IMR-90 (cell line): ENCODE measurements at regions not wholly inside any gene's neighbourhood (a gene's known extent, or its start where the extent isn't known, plus 50 kb on each side); places are given as distances from the start of the nearest gene placed in this dataset.

Source experiments
- ATAC-seq: fragments of 200-7000 bp; cut with Tn5 transposase; 2 replicates; pipeline ENCODE4 v1.9.1; 2020; ENCODE audit warnings: low read depth, mild to moderate bottlenecking, moderate library complexity
- BruUV-seq: library from RNA; stranded (reverse); fragments of 400-500 nt; replicated peaks from 2 replicates; lab custom pipeline; 2021; lab: Mats Ljungman, UMichigan
- CTCF ChIA-PET: fragments of 300-600 bp; formaldehyde crosslinking; extraction: SDS; loops from one replicate; lab custom pipeline; 2021; ENCODE audit warnings: antibody characterized with exemption; lab: Yijun Ruan, JAX
- POLR2A ChIA-PET: fragments of 300-600 bp; sonication (Branson Sonifier 250); formaldehyde crosslinking; loops from one replicate; lab custom pipeline; 2022; ENCODE audit warnings: antibody characterized with exemption; ENCODE audit not compliant: unreplicated experiment; lab: Charles Lee
- DNase-seq: peaks from one replicate; pipeline ENCODE4 v3.0.0; 2013
- H2AFZ ChIP-seq: replicated peaks from 2 replicates; pipeline ENCODE3; 2013; ENCODE audit warnings: low read length, mild to moderate bottlenecking; ENCODE audit not compliant: poor library complexity
- H2AK5ac ChIP-seq: 2 replicates; pipeline ENCODE4 v1.6.1; 2013; ENCODE audit warnings: low read depth, low read length, inconsistent platforms
- H2AK9ac ChIP-seq: replicated peaks from 2 replicates; pipeline ENCODE3; 2013; ENCODE audit warnings: mild to moderate bottlenecking, low read depth, low read length, moderate library complexity; ENCODE audit not compliant: poor library complexity
- H2BK120ac ChIP-seq: 2 replicates; pipeline ENCODE4 v1.6.1; 2013; ENCODE audit warnings: low read depth, low read length, inconsistent platforms
- H2BK15ac ChIP-seq: 3 replicates; pipeline ENCODE4 v1.6.1; 2013; ENCODE audit warnings: low read depth, low read length, inconsistent platforms
- H2BK20ac ChIP-seq: 2 replicates; pipeline ENCODE4 v1.6.1; 2013; ENCODE audit warnings: low read depth, mild to moderate bottlenecking, inconsistent platforms, low read length, moderate library complexity
- H2BK5ac ChIP-seq: 2 replicates; pipeline ENCODE4 v1.6.1; 2013; ENCODE audit warnings: mild to moderate bottlenecking, low read depth, low read length, inconsistent platforms; ENCODE audit not compliant: poor library complexity, severe bottlenecking
- H3K14ac ChIP-seq: replicated peaks from 2 replicates; pipeline ENCODE4 v1.6.1; 2013; ENCODE audit warnings: low read depth, low read length, inconsistent platforms
- H3K18ac ChIP-seq: 2 replicates; pipeline ENCODE4 v1.6.1; 2013; ENCODE audit warnings: low read depth, low read length, control low read depth
- H3K23ac ChIP-seq: 2 replicates; pipeline ENCODE4 v1.6.1; 2013; ENCODE audit warnings: low read depth, low read length, inconsistent platforms
- H3K27ac ChIP-seq: 2 replicates; pipeline ENCODE4 v1.5.1; 2013; ENCODE audit warnings: mild to moderate bottlenecking, control low read depth, low read length; ENCODE audit not compliant: insufficient read depth
- H3K27me3 ChIP-seq: 2 replicates; pipeline ENCODE4 v1.6.1; 2013; ENCODE audit warnings: low read length; ENCODE audit not compliant: control insufficient read depth, insufficient read depth
- H3K36me3 ChIP-seq: 2 replicates; pipeline ENCODE4 v1.6.1; 2013; ENCODE audit warnings: low read length, mixed read lengths; ENCODE audit not compliant: control insufficient read depth, insufficient read depth
- H3K4ac ChIP-seq: 2 replicates; pipeline ENCODE4 v1.6.1; 2013; ENCODE audit warnings: low read depth, low read length, inconsistent platforms
- H3K4me1 ChIP-seq: 2 replicates; pipeline ENCODE4 v1.6.1; 2013; ENCODE audit warnings: low read length, mixed read lengths; ENCODE audit not compliant: control insufficient read depth, insufficient read depth
- H3K4me2 ChIP-seq: 2 replicates; pipeline ENCODE4 v1.6.1; 2013; ENCODE audit warnings: low read depth, mild to moderate bottlenecking, control low read depth, low read length, moderate library complexity
- H3K4me3 ChIP-seq: 2 replicates; pipeline ENCODE4 v1.5.1; 2013; ENCODE audit warnings: low read depth, mild to moderate bottlenecking, control low read depth, low read length, moderate library complexity; ENCODE audit not compliant: insufficient read depth
- H3K56ac ChIP-seq: 2 replicates; pipeline ENCODE4 v1.6.1; 2013; ENCODE audit warnings: low read length, inconsistent platforms; ENCODE audit not compliant: insufficient read depth; ENCODE audit errors: extremely low read depth
- H3K79me1 ChIP-seq, 2 experiments: 2 replicates each; pipeline ENCODE4 v1.6.1; 2013; ENCODE audit warnings: low read length in 2 of 2, inconsistent platforms in 1 of 2, low read depth in 1 of 2
- H3K9ac ChIP-seq: 2 replicates; pipeline ENCODE4 v1.6.1; 2013; ENCODE audit warnings: low read depth, low read length, control low read depth
- H3K9me1 ChIP-seq: 2 replicates; pipeline ENCODE4 v1.6.1; 2013; ENCODE audit warnings: low read length, inconsistent platforms; ENCODE audit not compliant: insufficient read depth
- H3K9me3 ChIP-seq: 2 replicates; pipeline ENCODE4 v1.6.1; 2013; ENCODE audit warnings: low read length; ENCODE audit not compliant: control insufficient read depth, insufficient read depth
- H4K20me1 ChIP-seq: 2 replicates; pipeline ENCODE4 v1.6.1; 2013; ENCODE audit warnings: low read length, inconsistent platforms; ENCODE audit not compliant: insufficient read depth
- H4K5ac ChIP-seq: 2 replicates; pipeline ENCODE4 v1.6.1; 2013; ENCODE audit warnings: mild to moderate bottlenecking, low read depth, low read length, control low read depth
- H4K8ac ChIP-seq, 2 experiments: 2 replicates each; pipeline ENCODE4 v1.6.1; 2013; ENCODE audit warnings: low read depth in 2 of 2, low read length in 2 of 2, control low read depth in 1 of 2, inconsistent platforms in 1 of 2
- H4K91ac ChIP-seq: 2 replicates; pipeline ENCODE4 v1.6.1; 2013; ENCODE audit warnings: low read depth, low read length, inconsistent platforms; ENCODE audit not compliant: insufficient read depth
- BHLHE40 ChIP-seq: fragments of 150-350 bp; IDR thresholded peaks from 2 replicates; pipeline ENCODE4 v1.6.1; 2016; ENCODE audit warnings: mild to moderate bottlenecking, low read depth, low read length
- CHD1 ChIP-seq: IDR thresholded peaks from 2 replicates; pipeline ENCODE4 v1.6.1; 2012; ENCODE audit warnings: low read depth, low read length, improper control_type of control experiment
- FOS ChIP-seq: fragments of 150-350 bp; IDR thresholded peaks from 2 replicates; pipeline ENCODE4 v1.6.1; 2016; ENCODE audit warnings: low read depth, low read length
- MAFK ChIP-seq: IDR thresholded peaks from 2 replicates; pipeline ENCODE4 v1.6.1; 2012; ENCODE audit warnings: low read depth, low read length, improper control_type of control experiment
- MXI1 ChIP-seq: IDR thresholded peaks from 2 replicates; pipeline ENCODE4 v1.6.1; 2012; ENCODE audit warnings: low read depth, mild to moderate bottlenecking, low read length, moderate library complexity, borderline replicate concordance
- NFE2L2 ChIP-seq: fragments of 150-350 bp; IDR thresholded peaks from 2 replicates; pipeline ENCODE4 v1.6.1; 2016; ENCODE audit warnings: low read depth, mild to moderate bottlenecking, low read length
- POLR2A ChIP-seq: IDR thresholded peaks from 2 replicates; pipeline ENCODE4 v1.6.1; 2012; ENCODE audit warnings: mild to moderate bottlenecking, low read depth, low read length
- RCOR1 ChIP-seq: IDR thresholded peaks from 2 replicates; pipeline ENCODE4 v1.6.1; 2012; ENCODE audit warnings: mild to moderate bottlenecking, low read length, improper control_type of control experiment; ENCODE audit not compliant: insufficient replicate concordance
- RFX5 ChIP-seq: IDR thresholded peaks from 2 replicates; pipeline ENCODE4 v1.8.0; 2012; ENCODE audit warnings: low read depth, mild to moderate bottlenecking, low read length, moderate library complexity
- WGBS, 2 experiments: methylation state at CpG; one replicate each; pipeline versions ENCODE4 v1.1.5 to v1.1.7; 2013; ENCODE audit warnings: missing lambda C conversion rate in 2 of 2; ENCODE audit not compliant: insufficient read length in 1 of 2; ENCODE audit errors: extremely low coverage in 2 of 2; 5-methylcytosine and 5-hydroxymethylcytosine counted together
- dilution Hi-C: fragments of 300-500 bp; cut with HindIII; formaldehyde crosslinking; loops from one replicate; pipeline ENCODE4 v1.14.3; 2018; ENCODE audit warnings: low sequenced_read_pairs; ENCODE audit not compliant: unreplicated experiment
- in situ Hi-C: fragments of 300-500 bp; cut with MboI; formaldehyde crosslinking; loops from 3 replicates; pipeline ENCODE4 v1.14.3; 2019; ENCODE audit warnings: low sequenced_read_pairs, inconsistent platforms, mixed read lengths
- intact Hi-C: fragments of 100-400 bp; cut with micrococcal nuclease; formaldehyde crosslinking; loops from 2 replicates; pipeline ENCODE4 v1.10.0; 2022
- TF ChIP-seq, protein P1 (sequence below): fragments of 150-350 bp; IDR thresholded peaks from 2 replicates; pipeline ENCODE4 v1.6.1; 2016; ENCODE audit warnings: low read depth, mild to moderate bottlenecking, low read length, moderate library complexity, borderline replicate concordance
- TF ChIP-seq, protein P2 (sequence below): fragments of 150-350 bp; IDR thresholded peaks from 2 replicates; pipeline ENCODE4 v1.6.1; 2017; ENCODE audit warnings: mild to moderate bottlenecking, antibody characterized with exemption, low read length, low read depth

DNA sequence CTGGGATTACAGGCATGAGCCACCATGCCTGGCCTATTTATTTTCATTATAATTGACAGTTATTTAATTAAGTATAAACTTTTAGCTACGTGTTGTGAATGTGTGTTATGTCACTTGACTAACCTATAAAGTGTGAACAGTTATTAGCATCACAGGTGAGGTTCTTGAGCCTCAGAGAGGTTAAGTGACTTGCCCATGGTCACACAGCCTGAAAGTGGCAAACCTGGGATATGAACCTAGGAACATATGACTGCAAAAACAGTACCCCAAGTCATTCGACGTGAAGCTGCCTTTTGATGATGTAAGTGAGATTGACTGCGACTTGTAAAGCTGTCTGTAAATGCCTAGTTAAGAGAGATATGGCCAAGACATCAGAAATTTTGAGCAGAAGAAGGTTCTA, 77.9 kb upstream of the SALL4 start:
- no peak overlapping the region for H3K4me3 ChIP-seq
- no peak for DNase-seq
- H2AK9ac ChIP-seq = no peak overlapping the region
- TF ChIP-seq POLR2A (no peak), RFX5 (no peak), CHD1 (no peak), NFE2L2 (no peak), BHLHE40 (no peak), MXI1 (no peak), RCOR1 (no peak), FOS (no peak), MAFK (no peak)
- TF ChIP-seq, protein P1, sequence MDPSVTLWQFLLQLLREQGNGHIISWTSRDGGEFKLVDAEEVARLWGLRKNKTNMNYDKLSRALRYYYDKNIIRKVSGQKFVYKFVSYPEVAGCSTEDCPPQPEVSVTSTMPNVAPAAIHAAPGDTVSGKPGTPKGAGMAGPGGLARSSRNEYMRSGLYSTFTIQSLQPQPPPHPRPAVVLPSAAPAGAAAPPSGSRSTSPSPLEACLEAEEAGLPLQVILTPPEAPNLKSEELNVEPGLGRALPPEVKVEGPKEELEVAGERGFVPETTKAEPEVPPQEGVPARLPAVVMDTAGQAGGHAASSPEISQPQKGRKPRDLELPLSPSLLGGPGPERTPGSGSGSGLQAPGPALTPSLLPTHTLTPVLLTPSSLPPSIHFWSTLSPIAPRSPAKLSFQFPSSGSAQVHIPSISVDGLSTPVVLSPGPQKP = no peak
- TF ChIP-seq, protein P2, sequence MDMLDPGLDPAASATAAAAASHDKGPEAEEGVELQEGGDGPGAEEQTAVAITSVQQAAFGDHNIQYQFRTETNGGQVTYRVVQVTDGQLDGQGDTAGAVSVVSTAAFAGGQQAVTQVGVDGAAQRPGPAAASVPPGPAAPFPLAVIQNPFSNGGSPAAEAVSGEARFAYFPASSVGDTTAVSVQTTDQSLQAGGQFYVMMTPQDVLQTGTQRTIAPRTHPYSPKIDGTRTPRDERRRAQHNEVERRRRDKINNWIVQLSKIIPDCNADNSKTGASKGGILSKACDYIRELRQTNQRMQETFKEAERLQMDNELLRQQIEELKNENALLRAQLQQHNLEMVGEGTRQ = no peak
- no peaks in the 10 kb centered on the region; the same call in none of the 2 replicates for H3K27me3 ChIP-seq
- ChIA-PET POLR2A (no interaction called here), CTCF (no interaction called here)
- H3K18ac ChIP-seq = no peak overlapping the region
- no peak overlapping the region for H2BK120ac ChIP-seq
- H2BK15ac ChIP-seq = no peak overlapping the region
- no TSS peak for BruUV-seq
- no peak overlapping the region for H3K14ac ChIP-seq
- H2BK5ac ChIP-seq = no peak overlapping the region
- in situ Hi-C loops = no loop called here
- intact Hi-C loops = loop anchor here (5.0 kb wide), 1 partner anchor 478 kb away; no protein-coding TSS in a partner anchor
- no peak overlapping the region for H4K91ac ChIP-seq
- H3K4me1 ChIP-seq = no peaks in the 10 kb centered on the region
- H4K5ac ChIP-seq = no peak overlapping the region
- no peak overlapping the region for H3K4me2 ChIP-seq
- no peaks in the 10 kb centered on the region for H3K9me3 ChIP-seq
- no peaks in the 10 kb centered on the region for H4K20me1 ChIP-seq
- no peaks in the 10 kb centered on the region for H3K36me3 ChIP-seq
- no peak overlapping the region for H2BK20ac ChIP-seq
- H3K23ac ChIP-seq = no peak overlapping the region
- no peak overlapping the region for H2AK5ac ChIP-seq
- WGBS, 2 experiments = 87% methylated on average over 3 of the region's 4 CpGs; no CpG with 5 or more reads in 1 of the 2 experiments
- no peak overlapping the region for H3K9ac ChIP-seq
- no peaks in the 10 kb centered on the region for H3K9me1 ChIP-seq
- no peak for ATAC-seq
- no peak overlapping the region for H3K4ac ChIP-seq
- dilution Hi-C loops = no loop called here
- H2AFZ ChIP-seq = no peak overlapping the region
- no peaks in the 10 kb centered on the region for H3K79me1 ChIP-seq
- H4K8ac ChIP-seq = no peak overlapping the region
- no peak overlapping the region for H3K56ac ChIP-seq
- H3K27ac ChIP-seq = no peak overlapping the region
